SK-N-SH (cell line): ENCODE measurements at regions not wholly inside any gene's neighbourhood (a gene's known extent, or its start where the extent isn't known, plus 50 kb on each side); places are given as distances from the start of the nearest gene placed in this dataset.

Source experiments
- CTCF ChIA-PET: fragments of 300-600, 350-600 bp; formaldehyde crosslinking; extraction: SDS; loops from one replicate; lab custom pipeline; 2021; lab: Yijun Ruan, JAX
- POLR2A ChIA-PET: fragments of 350-600 bp; sonication (Branson Sonifier 250); formaldehyde crosslinking; extraction: SDS; loops from one replicate; lab custom pipeline; 2020; ENCODE audit warnings: antibody characterized with exemption, inconsistent platforms; lab: Yijun Ruan, JAX
- DNase-seq: peaks from one replicate; pipeline ENCODE4 v3.0.0; 2012
- H2AFZ ChIP-seq: fragments of 200-600 bp; sonication (generic); 2 replicates; pipeline ENCODE4 v1.8.1; 2016; ENCODE audit warnings: antibody characterized with exemption, mild to moderate bottlenecking, low read depth
- H3F3A ChIP-seq: fragments of 200-600 bp; sonication (generic); replicated peaks from 2 replicates; pipeline ENCODE3; 2016; ENCODE audit warnings: antibody characterized with exemption, mild to moderate bottlenecking; ENCODE audit not compliant: insufficient read depth
- H3K27ac ChIP-seq, 2 experiments: fragments of 200-500 bp in 1 of 2; fragments of 200-600 bp in 1 of 2; sonication (Bioruptor generic) in 1 of 2; sonication (generic), shearing (Covaris generic) in 1 of 2; 2 replicates each; pipeline versions ENCODE4 v1.5.1 to v1.6.1; 2014 to 2016; ENCODE audit warnings: low read depth in 2 of 2, inconsistent platforms in 1 of 2, low read length in 1 of 2, mild to moderate bottlenecking in 1 of 2, mixed read lengths in 1 of 2
- H3K27me3 ChIP-seq: fragments of 200-600 bp; sonication (generic), shearing (Covaris generic); 2 replicates; pipeline ENCODE4 v1.6.1; 2016; ENCODE audit warnings: mixed run types; ENCODE audit not compliant: insufficient read depth
- H3K36me3 ChIP-seq, 2 experiments: fragments of 200-500 bp in 1 of 2; fragments of 200-600 bp in 1 of 2; sonication (Bioruptor generic) in 1 of 2; sonication (generic) in 1 of 2; replicated peaks in 1 of 2; 2 replicates each; pipeline versions ENCODE3 to v1.5.1; 2014 to 2016; ENCODE audit warnings: low read length in 1 of 2, mild to moderate bottlenecking in 1 of 2; ENCODE audit not compliant: insufficient read depth in 2 of 2, control insufficient read depth in 1 of 2
- H3K4me1 ChIP-seq, 2 experiments: fragments of 200-500 bp in 1 of 2; fragments of 200-600 bp in 1 of 2; sonication (Bioruptor generic) in 1 of 2; sonication (generic), shearing (Covaris generic) in 1 of 2; 2 replicates each; pipeline versions ENCODE4 v1.5.1 to v1.6.1; 2014 to 2016; ENCODE audit warnings: low read depth in 1 of 2, low read length in 1 of 2, mixed run types in 1 of 2; ENCODE audit not compliant: insufficient read depth in 2 of 2, control insufficient read depth in 1 of 2
- H3K4me2 ChIP-seq: fragments of 200-600 bp; sonication (generic), shearing (Covaris generic); 2 replicates; pipeline ENCODE4 v1.6.1; 2017; ENCODE audit warnings: mixed run types
- H3K4me3 ChIP-seq, 2 experiments: fragments of 200-500 bp in 1 of 2; fragments of 200-600 bp in 1 of 2; sonication (Bioruptor generic) in 1 of 2; sonication (generic), shearing (Covaris generic) in 1 of 2; 2 replicates each; pipeline versions ENCODE4 v1.5.1 to v1.8.1; 2014 to 2016; ENCODE audit warnings: low read depth in 2 of 2, inconsistent platforms in 1 of 2, low read length in 1 of 2, mild to moderate bottlenecking in 1 of 2, mixed read lengths in 1 of 2, moderate library complexity in 1 of 2
- H3K79me2 ChIP-seq: fragments of 200-600 bp; sonication (generic); 2 replicates; pipeline ENCODE4 v1.8.1; 2017; ENCODE audit warnings: mild to moderate bottlenecking; ENCODE audit not compliant: insufficient read depth
- H3K9ac ChIP-seq: fragments of 200-600 bp; sonication (generic); 2 replicates; pipeline ENCODE4 v1.6.1; 2017; ENCODE audit warnings: mixed run types
- H3K9me2 ChIP-seq: fragments of 200-600 bp; sonication (generic); 2 replicates; pipeline ENCODE4 v1.6.1; 2017; ENCODE audit warnings: mixed run types
- H3K9me3 ChIP-seq: fragments of 200-600 bp; sonication (generic); 2 replicates; pipeline ENCODE4 v1.6.1; 2017; ENCODE audit warnings: mixed run types, mild to moderate bottlenecking, moderate library complexity
- H4K20me1 ChIP-seq: fragments of 200-600 bp; sonication (generic); 2 replicates; pipeline ENCODE4 v1.6.1; 2017; ENCODE audit warnings: mild to moderate bottlenecking, mixed run types; ENCODE audit not compliant: insufficient read depth
- CHD2 ChIP-seq: fragments of 150-350 bp; IDR thresholded peaks from 2 replicates; pipeline ENCODE4 v1.6.1; 2018; ENCODE audit warnings: low read length; ENCODE audit not compliant: partially characterized antibody
- ELF1 ChIP-seq: IDR thresholded peaks from 2 replicates; pipeline ENCODE4 v1.4.0; 2012
- EP300 ChIP-seq, 2 experiments: IDR thresholded peaks; 2 replicates each; pipeline versions ENCODE4 v1.4.0 to v1.6.1; 2012; ENCODE audit warnings: borderline replicate concordance in 1 of 2, low read depth in 1 of 2, low read length in 1 of 2
- FOSL2 ChIP-seq: IDR thresholded peaks from 2 replicates; pipeline ENCODE4 v1.4.0; 2012; ENCODE audit warnings: low read depth, mild to moderate bottlenecking, moderate library complexity, borderline replicate concordance
- FOXM1 ChIP-seq: IDR thresholded peaks from 2 replicates; pipeline ENCODE4 v1.4.0; 2012; ENCODE audit warnings: low read depth, mild to moderate bottlenecking
- GABPA ChIP-seq: IDR thresholded peaks from 2 replicates; pipeline ENCODE4 v1.4.0; 2012; ENCODE audit warnings: low read depth, mild to moderate bottlenecking
- JUND ChIP-seq: IDR thresholded peaks from 2 replicates; pipeline ENCODE4 v1.4.0; 2012
- MAX ChIP-seq: IDR thresholded peaks from 2 replicates; pipeline ENCODE4 v1.4.0; 2012; ENCODE audit warnings: low read depth
- MEF2A ChIP-seq: IDR thresholded peaks from 2 replicates; pipeline ENCODE4 v1.4.0; 2012; ENCODE audit warnings: low read depth, borderline replicate concordance
- NFIC ChIP-seq: IDR thresholded peaks from 2 replicates; pipeline ENCODE4 v1.4.0; 2012; ENCODE audit warnings: borderline replicate concordance
- POLR2AphosphoS5 ChIP-seq: IDR thresholded peaks from 2 replicates; pipeline ENCODE4 v1.6.1; 2012; ENCODE audit warnings: low read depth, low read length
- RAD21 ChIP-seq: IDR thresholded peaks from 2 replicates; pipeline ENCODE4 v1.6.1; 2012; ENCODE audit warnings: mild to moderate bottlenecking, low read length
- RCOR1 ChIP-seq: fragments of 150-350 bp; IDR thresholded peaks from 2 replicates; pipeline ENCODE4 v1.6.1; 2017; ENCODE audit warnings: antibody characterized with exemption, low read length
- RXRA ChIP-seq: IDR thresholded peaks from 2 replicates; pipeline ENCODE4 v1.4.0; 2012; ENCODE audit warnings: low read depth, mild to moderate bottlenecking, borderline replicate concordance
- SIN3A ChIP-seq: IDR thresholded peaks from 2 replicates; pipeline ENCODE4 v1.6.1; 2012; ENCODE audit warnings: low read depth, mild to moderate bottlenecking, low read length, moderate library complexity, borderline replicate concordance
- TAF1 ChIP-seq: IDR thresholded peaks from 2 replicates; pipeline ENCODE4 v1.6.1; 2012; ENCODE audit warnings: low read depth, mild to moderate bottlenecking, low read length, moderate library complexity, borderline replicate concordance
- TCF12 ChIP-seq: IDR thresholded peaks from 2 replicates; pipeline ENCODE4 v1.4.0; 2012
- TEAD4 ChIP-seq: IDR thresholded peaks from 2 replicates; pipeline ENCODE4 v1.4.0; 2012; ENCODE audit warnings: mild to moderate bottlenecking, borderline replicate concordance; ENCODE audit not compliant: insufficient read depth
- USF1 ChIP-seq: IDR thresholded peaks from 2 replicates; pipeline ENCODE4 v1.4.0; 2012; ENCODE audit warnings: low read depth, borderline replicate concordance
- YY1 ChIP-seq: IDR thresholded peaks from 2 replicates; pipeline ENCODE4 v1.4.0; 2012; ENCODE audit warnings: low read depth, mild to moderate bottlenecking
- WGBS: methylation state at CpG from one replicate; pipeline ENCODE4 v1.1.6; 2017; ENCODE audit warnings: low lambda C conversion rate; 5-methylcytosine and 5-hydroxymethylcytosine counted together
- TF ChIP-seq, protein P1 (sequence below): IDR thresholded peaks from 2 replicates; pipeline ENCODE4 v1.4.0; 2012; ENCODE audit warnings: low read depth, borderline replicate concordance
- TF ChIP-seq, protein P2 (sequence below): IDR thresholded peaks from 2 replicates; pipeline ENCODE4; 2012

DNA sequence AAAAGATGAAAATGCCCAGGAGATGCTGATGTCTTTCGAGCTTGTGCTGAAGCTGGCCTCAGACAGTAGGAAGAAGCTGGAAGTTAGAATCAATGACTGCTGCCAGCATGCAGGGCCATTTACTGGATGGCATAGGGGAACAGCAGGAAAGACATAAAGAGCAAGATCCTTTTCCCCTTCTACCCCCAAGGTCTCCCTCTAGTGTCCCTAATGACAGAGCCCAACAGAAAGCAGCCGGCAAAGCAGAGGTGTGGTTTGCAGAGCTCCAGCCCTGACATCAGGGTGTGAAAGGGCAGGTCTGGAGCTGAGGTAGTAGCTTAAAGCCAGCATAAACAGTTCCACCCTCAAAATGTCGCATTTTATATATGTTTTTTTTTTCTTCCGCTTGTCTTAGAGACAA, 1560.7 kb upstream of the TMEM132C start:
- Histone ChIP-seq H3K9me2 (no peaks in the 10 kb centered on the region), H3K27ac (peak overlapping the region in 1 of 2 experiments; percentile 5; a peak in 1 of 4 replicates), H3K79me2 (no peaks in the 10 kb centered on the region), H4K20me1 (no peaks in the 10 kb centered on the region), H3F3A (no peaks in the 10 kb centered on the region), H3K36me3 (no peaks in the 10 kb centered on the region), H3K4me1 (no peaks in the 10 kb centered on the region; a peak in 1 of 4 replicates), H3K9ac (no peak overlapping the region), H3K4me2 (no peak overlapping the region), H3K4me3 (no peak overlapping the region), H2AFZ (no peak overlapping the region), H3K27me3 (no peaks in the 10 kb centered on the region), H3K9me3 (no peaks in the 10 kb centered on the region)
- DNase-seq, result no peak
- ChIA-PET CTCF (no interaction called here), POLR2A (interaction anchor here (0.6 kb wide), 1 partner anchor 1088 kb away, joined by 3 read pairs; no protein-coding TSS in a partner anchor)
- TF ChIP-seq, protein P1, sequence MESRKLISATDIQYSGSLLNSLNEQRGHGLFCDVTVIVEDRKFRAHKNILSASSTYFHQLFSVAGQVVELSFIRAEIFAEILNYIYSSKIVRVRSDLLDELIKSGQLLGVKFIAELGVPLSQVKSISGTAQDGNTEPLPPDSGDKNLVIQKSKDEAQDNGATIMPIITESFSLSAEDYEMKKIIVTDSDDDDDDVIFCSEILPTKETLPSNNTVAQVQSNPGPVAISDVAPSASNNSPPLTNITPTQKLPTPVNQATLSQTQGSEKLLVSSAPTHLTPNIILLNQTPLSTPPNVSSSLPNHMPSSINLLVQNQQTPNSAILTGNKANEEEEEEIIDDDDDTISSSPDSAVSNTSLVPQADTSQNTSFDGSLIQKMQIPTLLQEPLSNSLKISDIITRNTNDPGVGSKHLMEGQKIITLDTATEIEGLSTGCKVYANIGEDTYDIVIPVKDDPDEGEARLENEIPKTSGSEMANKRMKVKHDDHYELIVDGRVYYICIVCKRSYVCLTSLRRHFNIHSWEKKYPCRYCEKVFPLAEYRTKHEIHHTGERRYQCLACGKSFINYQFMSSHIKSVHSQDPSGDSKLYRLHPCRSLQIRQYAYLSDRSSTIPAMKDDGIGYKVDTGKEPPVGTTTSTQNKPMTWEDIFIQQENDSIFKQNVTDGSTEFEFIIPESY, result no peak
- no peak for TF ChIP-seq FOSL2
- no peak for TF ChIP-seq RCOR1
- no peak for TF ChIP-seq TAF1
- 39% methylated on average over 4 of the region's 4 CpGs for WGBS

DNA sequence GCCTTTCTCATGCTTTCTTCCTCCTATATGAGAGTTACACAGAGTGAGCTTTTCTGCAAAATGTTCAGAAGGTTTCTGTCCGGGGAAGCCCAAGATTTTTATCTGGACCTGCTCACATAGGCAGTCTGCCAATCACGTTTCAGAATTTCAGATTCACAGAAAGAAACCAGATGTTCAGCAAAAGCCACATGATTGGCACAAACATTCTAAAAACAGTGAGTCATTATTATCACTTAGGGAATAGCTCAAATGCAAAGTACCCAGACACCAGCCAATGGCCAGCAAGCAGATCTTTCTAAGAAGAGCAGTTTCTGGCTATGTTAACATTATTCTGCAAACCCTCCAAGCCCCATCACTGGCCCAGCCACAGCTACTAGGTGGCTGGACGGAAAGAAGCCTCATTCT, 1558.5 kb upstream of the TMEM132C start:
- Histone ChIP-seq H3K4me1 (no peaks in the 10 kb centered on the region; a peak in 1 of 4 replicates), H3K36me3 (no peaks in the 10 kb centered on the region), H3K4me2 (peak overlapping the region; percentile 43; the same call in 1 of the 2 replicates), H3K27me3 (no peaks in the 10 kb centered on the region), H3K79me2 (no peaks in the 10 kb centered on the region), H2AFZ (no peak overlapping the region), H3K27ac (peak overlapping the region in 1 of 2 experiments; percentile 67; a peak in 1 of 4 replicates), H3K9me2 (no peaks in the 10 kb centered on the region), H4K20me1 (no peaks in the 10 kb centered on the region), H3K4me3 (no peak overlapping the region), H3F3A (no peaks in the 10 kb centered on the region), H3K9ac (no peak overlapping the region), H3K9me3 (no peaks in the 10 kb centered on the region)
- POLR2A ChIA-PET, result no interaction called here
- TF ChIP-seq ELF1 (no peak), YY1 (no peak), RAD21 (no peak), SIN3A (no peak), MEF2A (peak; percentile 47; the same call in 1 of the 2 replicates), POLR2AphosphoS5 (peak; percentile 83), USF1 (0 out of 2 replicates have a peak, but pooled peaks have one; percentile 5), MAX (peak; percentile 56; the same call in 1 of the 2 replicates), FOSL2 (peak; percentile 73; the same call in 1 of the 2 replicates), TEAD4 (peak; percentile 81; the same call in 1 of the 2 replicates), CHD2 (no peak), FOXM1 (peak; percentile 69; the same call in 1 of the 2 replicates), RXRA (peak; percentile 74), JUND (peak; percentile 86), NFIC (peak; percentile 91), TCF12 (peak; percentile 99), EP300 (IDR thresholded peaks at IDR 0.05; ENCODE audit: borderline replicate concordance in 1 of 2, low read depth in 1 of 2, low read length in 1 of 2) (peak in 1 of 2 experiments; percentile 90; a peak in 2 of 4 replicates), GABPA (no peak)
- TF ChIP-seq, protein P1, result peak; percentile 75; the same call in 1 of the 2 replicates
- TF ChIP-seq, protein P2, sequence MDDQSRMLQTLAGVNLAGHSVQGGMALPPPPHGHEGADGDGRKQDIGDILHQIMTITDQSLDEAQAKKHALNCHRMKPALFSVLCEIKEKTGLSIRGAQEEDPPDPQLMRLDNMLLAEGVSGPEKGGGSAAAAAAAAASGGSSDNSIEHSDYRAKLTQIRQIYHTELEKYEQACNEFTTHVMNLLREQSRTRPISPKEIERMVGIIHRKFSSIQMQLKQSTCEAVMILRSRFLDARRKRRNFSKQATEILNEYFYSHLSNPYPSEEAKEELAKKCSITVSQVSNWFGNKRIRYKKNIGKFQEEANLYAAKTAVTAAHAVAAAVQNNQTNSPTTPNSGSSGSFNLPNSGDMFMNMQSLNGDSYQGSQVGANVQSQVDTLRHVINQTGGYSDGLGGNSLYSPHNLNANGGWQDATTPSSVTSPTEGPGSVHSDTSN, result peak; percentile 97
- CTCF ChIA-PET, result no interaction called here
- WGBS, result 0% methylated on average over 3 of the region's 3 CpGs
- peak; percentile 24 for DNase-seq
